Endothelial cell of umbilical vein (primary cell): ENCODE measurements at regions not wholly inside any gene's neighbourhood (a gene's known extent, or its start where the extent isn't known, plus 50 kb on each side); places are given as distances from the start of the nearest gene placed in this dataset.

Experiments
- BruUV-seq: library from RNA; stranded (reverse); fragments of 400-500 nt; replicated peaks from 2 replicates; lab custom pipeline; 2021; lab: Mats Ljungman, UMichigan
- CTCF ChIA-PET: fragments of 300-600, 350-600 bp; sonication (Branson Sonifier 250); formaldehyde crosslinking; loops from one replicate; lab custom pipeline; 2021; ENCODE audit warnings: antibody characterized with exemption, inconsistent platforms; lab: Charles Lee
- POLR2A ChIA-PET: fragments of 300-600, 350-600 bp; sonication (Branson Sonifier 250); formaldehyde crosslinking; loops from one replicate; lab custom pipeline; 2021; ENCODE audit warnings: antibody characterized with exemption, inconsistent platforms; lab: Charles Lee
- DNase-seq: peaks from one replicate; pipeline ENCODE4 v3.0.0-alpha.2; 2011; ENCODE audit warnings: low read depth, low spot score
- FAIRE-seq: peaks from 2 replicates; lab custom pipeline; 2011; peaks lifted over from hg19 to GRCh38; lab: Jason Lieb, UNC
- H2AFZ ChIP-seq: 2 replicates; pipeline ENCODE4 v1.6.0; 2012; ENCODE audit warnings: low read depth, low read length, control low read depth, inconsistent platforms
- H3K27ac ChIP-seq: 2 replicates; pipeline ENCODE4 v1.5.1; 2011; ENCODE audit warnings: low read depth, mild to moderate bottlenecking, control low read depth, low read length, moderate library complexity; ENCODE audit not compliant: insufficient read depth
- H3K27me3 ChIP-seq, 2 experiments: 2 replicates each; pipeline versions ENCODE4 v1.6.0 to v1.6.1; 2011; ENCODE audit warnings: low read length in 2 of 2, mixed read lengths in 1 of 2; ENCODE audit not compliant: control insufficient read depth in 2 of 2, insufficient read depth in 2 of 2
- H3K36me3 ChIP-seq, 2 experiments: 2 replicates in 1 of 2; 3 replicates in 1 of 2; pipeline ENCODE4 v1.5.1; 2011; ENCODE audit warnings: low read length in 2 of 2, mild to moderate bottlenecking in 1 of 2, moderate library complexity in 1 of 2; ENCODE audit not compliant: control insufficient read depth in 2 of 2, insufficient read depth in 2 of 2; ENCODE audit errors: extremely low read depth in 1 of 2
- H3K4me1 ChIP-seq: 3 replicates; pipeline ENCODE4 v1.5.1; 2011; ENCODE audit warnings: mild to moderate bottlenecking, low read length; ENCODE audit not compliant: control insufficient read depth, insufficient read depth; ENCODE audit errors: extremely low read depth
- H3K4me2 ChIP-seq: 2 replicates; pipeline ENCODE4 v1.6.1; 2011; ENCODE audit warnings: low read length, control low read depth, mixed read lengths; ENCODE audit not compliant: insufficient read depth
- H3K4me3 ChIP-seq, 3 experiments: fragments of 200-600 bp in 1 of 3; sonication (generic), shearing (Covaris generic) in 1 of 3; replicated peaks in 1 of 3; 2 replicates each; pipeline ENCODE4 v1.5.1; 2011 to 2016; ENCODE audit warnings: control low read depth in 3 of 3, low read length in 3 of 3, mild to moderate bottlenecking in 2 of 3, inconsistent platforms in 1 of 3, low read depth in 1 of 3, moderate library complexity in 1 of 3; ENCODE audit not compliant: insufficient read depth in 1 of 3
- H3K79me2 ChIP-seq: 2 replicates; pipeline ENCODE4 v1.6.0; 2012; ENCODE audit warnings: low read length, inconsistent platforms; ENCODE audit not compliant: control insufficient read depth, insufficient read depth
- H3K9ac ChIP-seq: replicated peaks from 2 replicates; pipeline ENCODE3; 2011; ENCODE audit warnings: low read length, control low read depth; ENCODE audit not compliant: insufficient read depth; ENCODE audit errors: extremely low read depth
- H3K9me1 ChIP-seq: replicated peaks from 3 replicates; pipeline ENCODE4 v1.6.0; 2011; ENCODE audit warnings: mild to moderate bottlenecking, low read length; ENCODE audit not compliant: control insufficient read depth, insufficient read depth; ENCODE audit errors: extremely low read depth
- H3K9me3 ChIP-seq: replicated peaks from 2 replicates; pipeline ENCODE4 v1.5.1; 2012; ENCODE audit warnings: low read length, inconsistent platforms; ENCODE audit not compliant: control insufficient read depth, insufficient read depth
- H4K20me1 ChIP-seq: replicated peaks from 2 replicates; pipeline ENCODE3; 2011; ENCODE audit warnings: mild to moderate bottlenecking, low read length; ENCODE audit not compliant: control insufficient read depth, insufficient read depth; ENCODE audit errors: extremely low read depth
- CTCF ChIP-seq, 2 donors: IDR thresholded peaks; 1 replicate in 1 of 2; 2 replicates in 1 of 2; pipeline ENCODE4 v1.5.1; 2011; ENCODE audit warnings: low read length in 2 of 2, mild to moderate bottlenecking in 2 of 2, moderate library complexity in 2 of 2, control low read depth in 1 of 2, inconsistent platforms in 1 of 2, low read depth in 1 of 2; ENCODE audit not compliant: insufficient read depth in 1 of 2; ENCODE audit errors: extremely low read depth in 1 of 2
- EZH2 ChIP-seq: IDR thresholded peaks from 2 replicates; pipeline ENCODE4 v1.6.1; 2012; ENCODE audit warnings: borderline replicate concordance, low read depth, mild to moderate bottlenecking, moderate library complexity, low read length, inconsistent platforms; ENCODE audit not compliant: severe bottlenecking
- FOS ChIP-seq: IDR thresholded peaks from 2 replicates; pipeline ENCODE4 v1.6.1; 2011; ENCODE audit warnings: mild to moderate bottlenecking, low read length, moderate library complexity, borderline replicate concordance; ENCODE audit not compliant: insufficient read depth
- GATA2 ChIP-seq: IDR thresholded peaks from 2 replicates; pipeline ENCODE4 v1.7.0; 2011; ENCODE audit warnings: low read depth, mild to moderate bottlenecking, moderate library complexity, mixed read lengths, low read length; ENCODE audit not compliant: insufficient read length, insufficient read depth
- JUN ChIP-seq: IDR thresholded peaks from 2 replicates; pipeline ENCODE4 v1.6.1; 2011; ENCODE audit warnings: borderline replicate concordance, low read depth; ENCODE audit not compliant: insufficient read length, insufficient read depth
- MAX ChIP-seq: IDR thresholded peaks from 2 replicates; pipeline ENCODE4 v1.6.1; 2011; ENCODE audit not compliant: insufficient read depth, insufficient read length
- MYC ChIP-seq: IDR thresholded peaks from one replicate; pipeline ENCODE4 v1.6.1; 2011; ENCODE audit warnings: mild to moderate bottlenecking, low read depth, low read length
- POLR2A ChIP-seq: IDR thresholded peaks from 2 replicates; pipeline ENCODE4 v1.6.1; 2012; ENCODE audit warnings: low read depth, mild to moderate bottlenecking, control low read depth, low read length
- POLR2AphosphoS5 ChIP-seq: IDR thresholded peaks from 2 replicates; pipeline ENCODE4 v1.6.1; 2012; ENCODE audit warnings: low read depth, mild to moderate bottlenecking, control low read depth, low read length, moderate library complexity; ENCODE audit not compliant: insufficient read depth
- dilution Hi-C: fragments of 300-500 bp; cut with MboI; formaldehyde crosslinking; loops from one replicate; pipeline ENCODE4 v1.15.0; 2019; ENCODE audit warnings: low sequenced_read_pairs; ENCODE audit not compliant: extremely low pct_ligation_motif_present
- intact Hi-C: fragments of 100-400 bp; cut with micrococcal nuclease; formaldehyde crosslinking; loops from one replicate; pipeline ENCODE4 v1.10.0; 2022

- CTCF ChIA-PET, result interaction anchor here (1.0 kb wide), 1 partner anchor 366 kb away, joined by 3 read pairs; no protein-coding TSS in a partner anchor
- BruUV-seq, result no TSS peak
- H3K27me3 ChIP-seq, result no peaks in the 10 kb centered on the region
- no peaks in the 10 kb centered on the region for H4K20me1 ChIP-seq
- dilution Hi-C loops, result no loop called here
- intact Hi-C loops, result no loop called here
- H3K4me3 ChIP-seq, result no peak overlapping the region
- H3K9me1 ChIP-seq, result no peaks in the 10 kb centered on the region
- DNase-seq (no peak), FAIRE-seq (no peak)
- no peaks in the 10 kb centered on the region for H3K36me3 ChIP-seq
- H3K9ac ChIP-seq, result no peak overlapping the region
- no peaks in the 10 kb centered on the region for H3K79me2 ChIP-seq
- TF ChIP-seq FOS (no peak), GATA2 (no peak), MAX (no peak), CTCF (IDR thresholded peaks at IDR 0.05; ENCODE audit: extremely low read depth in 1 of 2, insufficient read depth in 1 of 2, low read depth in 1 of 2, low read length in 2 of 2) (no peak), MYC (no peak), POLR2A (no peak), POLR2AphosphoS5 (no peak), EZH2 (no peak), JUN (no peak)
- H3K4me2 ChIP-seq, result no peak overlapping the region
- no peak overlapping the region for H2AFZ ChIP-seq
- no peak overlapping the region for H3K27ac ChIP-seq
- no peaks in the 10 kb centered on the region for H3K4me1 ChIP-seq
- POLR2A ChIA-PET, result no interaction called here
- H3K9me3 ChIP-seq, result no peaks in the 10 kb centered on the region
Measured at GRCh38 chr3:192077795-192078497, 617.0 kb downstream of the PYDC2 start.
